ENCODE measurements at regions not wholly inside any gene's neighbourhood (a gene's known extent, or its start where the extent isn't known, plus 50 kb on each side); places are given as distances from the start of the nearest gene placed in this dataset.

DNA sequence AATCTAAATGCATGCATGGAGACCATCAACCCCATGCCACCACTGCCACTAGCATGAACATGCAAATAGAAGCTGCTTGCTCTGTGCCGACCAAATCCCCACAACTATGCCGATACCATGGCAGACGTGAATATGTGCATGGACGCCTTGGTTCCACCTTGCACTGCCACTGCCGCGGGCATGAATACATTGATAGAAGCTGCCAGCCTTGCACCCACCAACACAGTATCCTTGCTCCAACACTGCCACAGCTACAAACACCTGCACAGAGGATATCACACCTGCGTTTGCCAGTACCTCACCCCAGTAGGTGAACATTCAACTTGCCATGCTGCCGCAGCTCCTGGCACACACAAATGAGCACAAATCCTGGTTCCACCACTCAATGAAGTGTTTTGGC, 527.4 kb upstream of the REG3G start:
- DNase-seq = no peak

DNA sequence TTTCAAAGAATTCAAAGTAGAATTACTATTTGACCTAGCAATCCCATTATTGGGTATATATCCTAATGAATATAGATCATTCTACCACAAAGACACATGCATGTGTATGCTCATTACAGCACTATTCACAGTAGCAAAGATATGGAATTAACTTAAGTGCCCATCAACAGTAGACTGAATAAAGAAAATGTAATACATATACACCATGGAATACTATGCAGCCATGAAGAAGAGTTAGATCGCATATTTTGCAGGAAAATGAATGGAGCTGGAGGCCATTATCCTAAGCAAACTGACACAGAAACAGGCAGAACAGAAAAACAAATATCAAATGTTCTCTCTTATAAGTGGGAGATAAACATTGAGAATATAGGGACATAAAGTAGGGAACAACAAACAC, 519.2 kb upstream of the REG3G start:
- no peak for DNase-seq

DNA sequence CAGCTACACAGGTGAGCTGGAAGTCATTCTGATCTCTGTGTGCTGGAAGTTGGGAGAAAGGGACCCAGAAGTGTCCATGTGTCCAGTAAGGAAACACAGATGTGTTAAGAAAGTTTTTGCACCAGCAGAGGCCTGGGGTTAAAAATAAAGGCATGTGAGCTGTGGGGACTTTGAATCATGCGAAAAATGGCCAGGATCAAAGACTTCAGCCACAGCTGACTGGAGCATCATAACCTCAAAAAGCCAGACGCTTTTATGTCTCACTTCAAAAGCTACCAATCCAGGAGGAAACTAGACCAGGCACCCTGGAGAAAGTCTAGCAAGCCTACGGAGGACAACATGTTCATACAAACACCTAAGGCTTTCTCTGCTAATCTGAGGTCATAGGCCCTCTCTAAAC, 503.6 kb upstream of the REG3G start:
- DNase-seq = no peak

DNA sequence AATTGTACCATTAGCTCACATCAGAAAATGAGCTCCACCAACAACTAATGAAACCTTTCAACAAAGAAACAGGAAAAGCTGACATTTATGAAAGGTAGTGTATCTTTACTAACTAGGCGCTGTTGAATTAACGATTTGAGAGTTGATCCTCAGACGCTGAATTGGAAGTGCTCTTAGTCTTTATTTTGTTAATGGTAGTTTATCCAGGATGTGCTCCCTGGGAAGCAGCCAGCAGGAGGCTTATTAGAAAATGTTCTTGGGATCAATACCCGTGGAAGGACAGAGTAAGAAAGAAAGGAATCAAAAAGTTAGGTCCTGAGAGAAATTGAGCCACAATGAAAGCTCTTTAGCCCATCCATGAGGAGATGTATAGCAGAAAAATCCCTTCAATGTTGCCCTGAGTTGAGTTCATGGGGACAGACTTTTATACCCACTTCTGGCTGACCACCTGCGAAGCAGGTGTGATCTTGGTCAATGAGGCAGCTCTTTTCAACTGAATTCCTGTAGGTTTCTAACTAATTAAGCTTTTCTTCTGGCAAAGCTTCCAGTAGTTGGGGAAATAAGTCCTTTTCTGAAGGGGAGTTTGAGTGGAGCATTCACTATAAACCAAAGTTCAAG, 492.6 kb upstream of the REG3G start:
- no peak for DNase-seq

DNA sequence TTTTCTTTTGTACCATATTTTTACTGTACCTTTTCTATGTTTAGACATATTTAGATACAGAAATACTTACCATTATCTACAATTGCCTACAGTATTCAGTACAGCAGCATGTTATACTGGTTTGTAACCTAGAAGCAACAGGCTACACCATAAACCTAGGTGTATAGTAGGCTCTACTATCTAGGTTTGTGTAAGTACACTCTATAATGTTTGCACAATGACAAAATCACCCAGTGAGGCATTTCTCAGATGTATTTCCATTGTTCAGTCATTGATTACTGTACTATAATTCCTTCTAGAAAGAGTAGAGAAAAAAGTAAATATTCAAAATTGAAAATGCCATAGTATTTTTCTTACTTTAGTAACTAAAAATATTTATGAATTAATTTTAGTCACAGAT, 490.1 kb upstream of the REG3G start:
- DNase-seq = no peak

DNA sequence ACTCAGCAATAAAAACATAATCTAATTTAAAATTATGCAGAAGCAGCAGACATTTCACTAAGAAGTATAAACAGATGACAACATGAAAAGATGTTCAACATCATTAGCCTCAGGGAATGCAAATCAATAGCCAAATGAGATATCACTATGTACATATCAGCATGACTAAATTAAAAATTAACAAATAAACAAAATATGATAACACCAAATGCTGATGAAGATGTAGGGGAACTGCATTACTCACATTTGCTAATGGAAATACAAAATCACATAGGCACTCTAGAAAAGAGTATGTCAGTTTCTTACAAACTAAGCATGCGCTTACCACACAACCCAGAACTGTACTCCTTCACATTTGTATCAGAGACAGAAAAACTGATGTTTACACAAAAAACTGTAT, 487.2 kb upstream of the REG3G start:
- DNase-seq = no peak

DNA sequence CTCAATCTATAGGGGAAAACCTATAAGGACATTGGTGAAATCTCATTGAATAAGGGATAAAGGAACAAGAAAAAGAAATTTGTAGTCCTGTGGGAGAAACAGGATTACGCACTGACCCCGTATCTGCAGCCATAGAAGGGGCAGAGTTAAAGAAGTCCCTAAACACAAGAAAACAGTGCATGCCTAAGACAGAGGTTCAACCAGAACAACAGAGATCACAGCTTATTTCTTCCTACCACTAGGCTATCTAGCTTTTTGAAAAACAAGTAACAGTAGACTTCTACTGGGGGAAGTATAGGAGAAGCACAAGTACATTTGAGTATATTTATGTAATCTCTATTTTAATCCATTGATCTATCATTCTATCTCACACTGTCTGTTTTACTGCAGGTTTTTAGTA, 485.2 kb upstream of the REG3G start:
- DNase-seq = no peak

DNA sequence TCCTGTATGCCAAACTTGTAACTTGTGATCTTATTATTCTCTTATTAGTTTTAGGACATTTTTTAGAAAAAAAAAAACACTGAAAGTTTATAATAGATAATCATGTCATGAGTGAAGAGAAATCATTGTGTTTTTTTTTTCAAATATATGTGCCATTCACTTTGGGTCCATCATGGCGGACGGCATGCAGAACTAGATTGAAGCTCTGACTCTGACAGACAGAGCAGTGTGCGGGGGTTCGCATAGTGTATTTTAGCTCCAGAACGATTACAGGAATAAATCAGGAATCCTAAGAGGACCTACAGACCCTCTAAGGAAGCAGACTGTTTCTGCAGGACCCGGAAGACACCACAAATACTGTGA, 484.4 kb upstream of the REG3G start:
- DNase-seq = no peak

DNA sequence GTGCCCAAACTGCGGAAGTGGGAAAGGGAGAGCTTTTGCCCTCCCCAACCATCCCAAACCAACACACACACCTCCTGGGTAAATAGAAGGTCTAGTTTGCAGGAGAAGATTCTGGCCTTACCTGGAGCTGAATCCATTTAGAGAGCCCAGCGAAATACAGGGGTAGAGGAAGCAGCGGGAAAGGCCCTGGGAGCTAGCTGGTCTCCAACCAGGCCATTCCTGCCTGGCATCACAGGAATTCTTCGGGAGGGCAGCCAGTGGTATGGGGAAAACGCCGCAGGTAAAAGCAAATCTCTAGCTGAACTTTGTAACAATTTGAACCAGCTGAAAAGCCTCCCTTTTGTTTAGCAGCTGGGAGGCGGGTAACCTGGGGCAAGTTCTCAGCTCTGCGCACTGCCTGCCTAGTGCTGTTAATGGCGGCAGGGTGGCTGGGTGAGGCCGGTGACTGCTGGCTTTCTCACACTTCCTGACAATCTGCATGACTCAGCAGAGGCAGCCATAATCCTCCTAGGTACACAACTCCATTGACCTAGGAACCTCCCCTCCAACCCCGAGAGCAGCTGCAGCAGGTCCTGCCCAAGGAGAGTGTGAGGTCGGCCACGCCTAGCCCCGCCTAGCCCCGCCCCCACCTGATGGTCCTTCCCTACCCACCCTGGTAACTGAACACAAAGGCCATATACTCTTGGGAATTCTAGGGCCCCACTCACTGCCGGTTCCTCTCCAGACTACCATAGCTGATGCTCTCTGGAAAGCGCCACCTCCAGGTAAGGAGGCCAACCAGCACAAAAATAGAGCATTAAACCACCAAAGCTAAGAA, 483.8 kb upstream of the REG3G start:
- no peak for DNase-seq

DNA sequence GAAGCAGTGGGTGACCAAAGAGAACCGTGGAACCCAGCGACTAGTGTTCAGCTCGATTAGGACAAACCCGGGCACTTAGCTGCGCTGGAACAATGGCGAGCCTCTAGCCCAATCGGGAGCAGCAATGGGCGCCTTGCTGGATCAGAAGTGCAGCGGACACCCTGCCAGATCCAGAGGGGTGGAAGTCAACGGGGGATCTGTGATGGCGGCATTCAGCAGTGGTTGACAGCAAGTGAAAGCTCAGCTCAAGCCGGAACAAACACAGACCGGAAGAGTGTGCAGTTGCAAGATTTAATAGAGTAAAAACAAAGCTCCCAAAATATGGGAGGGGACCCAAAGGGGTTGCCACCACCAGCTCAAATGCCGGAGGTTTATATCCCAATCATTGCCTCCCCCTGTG, 478.7 kb upstream of the REG3G start:
- no peak for DNase-seq

DNA sequence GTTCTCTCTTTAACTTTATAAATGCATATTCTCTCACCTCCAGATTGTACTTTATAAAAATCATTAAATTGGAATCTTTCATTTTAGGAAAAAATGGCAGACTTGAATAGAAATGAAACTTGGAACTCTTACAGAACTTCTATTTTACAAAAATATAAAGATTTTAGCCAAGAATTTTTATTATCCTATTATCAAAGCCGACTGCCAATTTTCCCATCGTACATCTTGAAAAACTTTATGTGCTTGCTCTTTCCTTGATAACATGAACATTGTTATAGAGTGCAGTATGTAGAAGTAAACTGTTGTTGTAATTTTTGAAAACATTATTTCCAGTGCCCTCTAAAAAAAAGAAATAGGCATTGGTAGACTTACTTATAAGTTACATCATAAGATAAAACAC, 475.7 kb upstream of the REG3G start:
- no peak for DNase-seq

DNA sequence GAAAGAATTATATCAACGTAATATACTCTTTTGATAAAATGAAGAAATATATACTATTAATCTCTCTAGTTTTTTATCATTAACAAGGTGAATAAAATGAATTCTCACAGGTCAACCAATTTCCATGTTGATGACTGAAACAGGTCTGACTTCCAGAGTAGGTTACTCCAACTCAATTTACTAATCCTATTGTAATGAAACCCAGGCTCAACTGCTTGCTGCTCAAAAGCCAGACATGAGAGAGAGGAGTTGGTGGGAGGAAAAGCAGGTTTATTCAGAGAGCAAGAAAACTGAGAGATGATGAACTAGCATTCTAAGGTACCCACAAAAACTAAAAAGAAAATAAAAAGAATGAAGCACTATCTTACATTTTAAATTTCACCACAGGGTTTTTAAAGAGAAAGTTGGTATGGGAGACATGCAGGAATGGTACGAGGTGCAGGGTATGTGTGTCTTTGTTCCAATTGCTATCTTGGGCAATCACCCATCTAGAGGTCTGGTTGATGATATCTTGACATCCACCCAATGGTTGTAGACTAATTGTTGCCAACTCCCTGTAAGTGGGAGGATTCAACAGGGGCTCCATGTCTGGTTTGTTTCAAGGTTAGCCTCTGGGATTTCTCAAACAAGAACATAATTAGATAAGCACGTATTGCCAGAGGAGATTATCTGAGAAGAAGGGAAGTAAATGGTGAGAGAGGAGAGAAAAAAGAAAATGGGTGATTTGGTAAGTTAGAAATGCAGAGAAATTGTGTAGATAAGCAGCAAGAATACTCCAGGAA, 471.4 kb upstream of the REG3G start:
- DNase-seq = no peak

DNA sequence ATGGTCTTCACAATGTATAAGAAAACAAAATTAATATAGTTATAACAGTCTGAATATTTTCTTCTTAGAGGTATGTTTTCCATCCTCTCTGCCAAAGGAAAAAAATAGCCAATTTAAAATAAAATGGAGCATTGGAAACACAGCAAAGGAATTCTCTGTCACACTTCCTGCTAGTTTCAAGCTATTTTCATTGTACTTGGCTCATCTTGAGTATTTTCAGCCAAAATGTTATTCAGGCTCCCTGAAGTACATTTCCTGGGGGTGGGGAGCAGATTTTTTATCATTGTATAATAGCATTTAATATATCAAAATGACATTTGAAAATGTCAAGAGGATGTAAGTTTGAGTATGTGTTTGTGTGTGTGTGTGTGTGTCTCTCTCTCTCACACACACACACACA, 463.6 kb upstream of the REG3G start:
- DNase-seq = no peak

DNA sequence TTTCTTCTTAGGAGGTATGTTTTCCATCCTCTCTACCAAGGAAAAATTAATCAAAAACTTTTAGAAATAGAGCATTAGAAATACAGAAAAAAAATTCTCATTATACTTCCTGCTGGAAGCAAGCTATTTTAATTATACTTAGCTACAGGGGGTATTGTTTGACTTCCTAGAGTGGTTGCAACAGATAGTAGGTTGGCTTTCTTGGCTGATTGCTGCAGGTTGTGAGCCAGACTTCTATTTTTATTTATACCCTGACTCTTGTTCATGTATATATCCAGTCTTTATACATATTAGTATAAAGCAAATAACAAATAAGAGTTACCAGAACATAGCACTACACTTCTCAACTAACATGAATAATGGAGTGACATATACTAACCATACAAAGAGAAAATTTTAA, 460.8 kb upstream of the REG3G start:
- no peak for DNase-seq

DNA sequence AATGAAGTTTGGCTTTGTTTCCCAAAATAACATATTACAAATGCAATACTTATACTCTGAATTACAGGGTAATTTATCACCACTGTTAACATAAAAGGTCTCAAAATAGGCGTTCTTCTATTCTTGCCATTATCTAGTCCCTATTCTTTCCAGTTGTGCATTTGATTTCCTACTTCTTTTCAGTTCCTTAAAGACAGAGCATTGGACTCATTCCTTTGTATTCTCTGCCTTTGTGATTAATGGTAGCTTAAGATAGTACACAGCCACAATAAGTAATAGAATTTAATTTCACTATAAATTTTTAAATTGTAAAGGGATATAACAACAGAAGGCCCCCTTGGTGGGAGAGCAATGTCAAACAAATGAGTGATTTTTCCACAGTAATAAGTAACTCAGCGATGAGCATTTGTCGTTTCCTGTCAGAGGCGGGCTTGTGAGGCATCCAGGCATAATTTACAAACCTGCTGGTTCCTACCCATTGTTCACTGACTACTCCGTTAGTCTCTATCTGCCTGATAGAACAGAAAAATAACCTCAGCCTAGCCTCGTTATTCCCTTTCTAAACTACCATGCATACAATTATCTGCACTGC, 456.6 kb upstream of the REG3G start:
- no peak for DNase-seq

DNA sequence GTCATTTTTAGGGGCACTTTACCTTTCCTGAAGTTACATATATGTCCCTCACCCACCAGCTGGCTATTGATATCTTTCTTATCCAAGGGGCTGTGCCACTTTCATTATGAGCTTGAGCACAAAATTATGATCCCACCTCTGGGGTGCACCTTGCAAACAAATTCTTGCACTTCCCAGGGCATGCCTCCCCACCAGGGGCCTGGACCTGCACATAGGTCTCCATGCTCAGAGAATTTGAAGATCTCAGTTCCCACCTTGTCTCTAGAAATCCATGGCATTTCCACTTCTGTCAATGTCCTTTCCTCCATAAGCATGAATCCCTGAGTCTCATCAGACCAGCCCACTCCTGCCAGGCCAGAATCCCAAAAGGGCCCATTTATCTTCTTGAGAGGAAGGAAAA, 449.1 kb upstream of the REG3G start:
- DNase-seq = no peak

DNA sequence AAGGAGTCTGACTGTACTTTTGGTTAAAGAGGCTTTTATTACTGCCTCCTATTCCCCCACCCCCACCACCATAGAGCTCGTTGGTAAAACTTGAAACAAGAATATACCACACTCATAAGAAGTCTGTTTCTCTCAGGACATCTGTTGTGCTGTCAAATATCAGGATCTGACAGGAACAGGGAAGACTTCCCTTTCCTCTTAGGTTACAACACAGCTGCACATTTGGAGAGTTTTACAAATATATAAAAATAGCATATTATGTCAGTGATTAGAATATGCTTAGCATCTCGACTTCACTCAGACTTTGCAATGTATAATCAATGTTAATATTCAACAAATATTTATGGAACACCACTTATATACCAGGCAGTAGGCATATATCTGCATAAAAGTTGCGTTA, 439.6 kb upstream of the REG3G start:
- DNase-seq = no peak

DNA sequence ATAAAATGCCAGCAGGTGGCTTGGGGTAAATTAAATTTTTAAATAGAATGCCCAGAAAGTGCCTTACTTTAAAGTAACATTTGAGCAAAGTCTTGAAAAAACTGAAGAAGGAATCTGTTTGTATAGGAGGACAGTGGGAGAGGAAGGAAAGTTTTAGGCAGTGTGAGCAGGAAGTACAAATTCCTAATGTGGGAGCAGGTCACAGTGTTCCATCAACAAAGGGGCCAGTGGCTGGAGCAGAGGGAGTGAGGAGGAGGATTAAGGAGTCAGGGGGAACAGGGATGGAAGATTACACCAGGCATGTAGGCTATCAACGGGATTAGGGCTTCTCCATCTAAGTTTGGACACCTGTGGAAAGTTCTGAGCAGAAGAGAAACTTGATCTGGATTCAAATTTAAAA, 439.2 kb upstream of the REG3G start:
- no peak for DNase-seq

DNA sequence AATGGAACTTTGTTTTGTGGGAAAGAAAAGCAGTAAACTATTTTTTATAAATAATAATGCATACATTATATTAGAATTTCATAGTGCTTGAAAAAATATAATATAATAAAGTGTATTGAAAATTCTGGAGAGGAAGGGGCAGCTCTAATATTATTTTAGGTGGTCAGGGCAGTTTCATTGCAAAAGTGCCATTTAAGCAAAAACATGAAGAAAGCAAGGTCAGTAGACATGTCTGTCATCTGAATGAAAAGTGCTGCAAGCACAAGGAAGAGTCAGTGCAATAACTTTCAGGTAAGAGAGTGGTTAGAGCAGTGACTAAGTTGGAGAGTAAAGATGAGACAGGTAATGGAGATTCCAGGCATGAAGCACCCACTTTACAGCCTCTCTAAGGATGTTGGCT, 435.6 kb upstream of the REG3G start:
- no peak for DNase-seq

DNA sequence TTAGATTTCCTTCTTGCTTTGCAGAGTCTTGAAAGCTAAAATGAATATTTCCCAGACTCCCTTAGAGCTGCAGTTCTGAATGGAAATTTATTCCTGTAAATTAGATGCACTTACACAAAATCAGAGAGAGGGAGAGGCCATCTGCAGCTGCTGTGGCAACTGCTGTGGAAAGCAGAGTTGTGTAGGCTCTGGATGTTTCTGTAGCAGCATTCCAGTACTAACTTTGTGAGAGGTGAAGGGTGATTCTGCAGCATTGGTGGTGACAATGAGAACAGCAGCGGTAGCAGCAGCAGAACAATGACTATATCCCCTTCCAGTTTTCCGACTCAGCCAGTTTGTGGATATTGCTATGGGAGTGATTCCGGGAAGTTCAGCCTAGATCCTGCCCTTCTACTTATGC, 433.0 kb upstream of the REG3G start:
- DNase-seq = no peak

DNA sequence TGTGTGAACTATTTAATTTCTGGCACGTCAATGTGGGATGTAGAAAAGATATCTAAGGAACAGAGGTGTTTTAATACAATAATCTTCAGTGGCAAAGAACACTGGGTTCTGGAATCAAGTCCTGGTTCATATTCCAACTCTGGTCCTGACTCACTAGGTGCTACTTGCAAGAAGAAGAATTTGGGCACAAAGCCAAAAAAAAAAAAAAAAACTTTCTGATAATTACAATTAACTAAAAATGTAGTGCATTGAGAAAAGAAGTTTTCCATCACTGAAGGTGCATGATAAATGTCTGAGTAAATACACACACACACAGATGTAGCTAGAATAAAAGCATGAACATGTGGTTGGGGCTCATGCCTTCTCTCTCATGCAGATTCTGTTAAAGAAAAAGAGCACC, 424.4 kb upstream of the REG3G start:
- no peak for DNase-seq

DNA sequence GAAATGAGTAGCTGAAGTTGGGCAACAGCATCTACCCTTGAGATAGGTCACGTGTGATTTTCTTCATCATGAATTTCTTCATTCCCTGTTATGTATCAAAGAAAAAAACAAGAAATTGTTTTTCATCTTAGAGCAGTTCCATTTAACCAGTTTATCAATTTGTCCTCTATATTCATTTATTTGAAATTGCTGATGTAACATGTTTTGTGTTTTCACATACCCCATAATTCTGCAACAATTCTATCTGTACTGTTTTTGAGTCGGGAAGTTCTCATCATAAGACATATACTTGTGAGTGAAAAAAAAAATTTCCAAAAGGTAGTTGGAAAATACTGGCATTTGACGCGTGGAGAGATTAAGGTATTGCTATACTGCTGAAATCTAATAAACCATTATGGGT, 422.6 kb upstream of the REG3G start:
- no peak for DNase-seq

DNA sequence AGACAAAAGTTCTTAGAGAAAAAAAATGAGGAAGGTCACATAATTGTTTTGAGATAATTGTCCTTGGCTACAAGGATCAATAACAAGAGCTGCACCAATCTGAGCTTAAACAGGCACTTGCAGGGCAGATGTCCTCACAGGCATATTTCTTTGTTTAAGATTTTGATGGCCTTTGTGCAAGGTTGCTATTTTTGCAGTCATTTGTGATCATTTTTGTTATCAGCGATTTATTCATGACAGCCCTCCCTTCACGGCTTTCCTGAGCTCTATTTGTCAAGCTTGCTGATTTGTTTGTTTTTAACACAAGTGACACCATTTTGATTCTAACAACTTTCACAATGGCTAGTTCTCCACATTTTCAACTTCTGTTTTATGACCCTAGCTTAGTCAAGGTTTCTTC, 418.6 kb upstream of the REG3G start:
- DNase-seq = no peak

DNA sequence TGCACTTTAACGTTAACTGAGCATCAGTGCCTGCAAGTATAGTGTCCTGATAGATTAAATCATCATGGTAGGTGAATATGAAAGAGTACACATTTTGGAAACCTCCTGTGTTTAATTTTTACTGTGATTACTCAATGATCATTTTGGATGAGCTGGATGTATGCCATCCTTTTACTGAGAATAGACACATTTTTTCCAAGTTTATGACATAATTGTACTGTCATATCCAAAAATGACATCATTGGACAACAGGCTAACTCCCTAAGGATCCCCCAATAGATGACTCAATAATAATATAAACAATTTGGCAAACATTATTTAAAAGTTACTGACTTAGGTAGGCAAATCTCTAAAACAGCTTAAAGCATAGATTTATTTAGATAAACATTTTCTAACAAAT, 410.8 kb upstream of the REG3G start:
- no peak for DNase-seq

Data from fibroblast of skin of right quadriceps (primary cell).